Mucosa of descending colon (tissue), 3 donors: ENCODE measurements at regions not wholly inside any gene's neighbourhood (a gene's known extent, or its start where the extent isn't known, plus 50 kb on each side); places are given as distances from the start of the nearest gene placed in this dataset.
"Not testable (repeated sequence)": the region's sequence is repeated elsewhere in the genome, so short reads cannot be mapped to it uniquely, and the experiment has no call there.

Experiments used
- ATAC-seq: fragments of 200-7000 bp; cut with Tn5 transposase; one replicate; pipeline ENCODE4 v1.9.1; 2020; ENCODE audit warnings: mild to moderate bottlenecking, moderate library complexity
- DNase-seq, 3 donors: peaks; one replicate each; pipeline ENCODE4 v3.0.0-alpha.2; 2020
- H3K36me3 ChIP-seq: fragments of 200-600 bp; one replicate; pipeline ENCODE4 v1.8.0; 2021; ENCODE audit warnings: low read depth, mild to moderate bottlenecking
- H3K4me1 ChIP-seq: fragments of 200-600 bp; one replicate; pipeline ENCODE4 v1.8.0; 2021; ENCODE audit warnings: low read depth, mild to moderate bottlenecking
- H3K4me3 ChIP-seq: fragments of 200-600 bp; one replicate; pipeline ENCODE4 v1.8.0; 2021; ENCODE audit warnings: mild to moderate bottlenecking
- H3K9me3 ChIP-seq: fragments of 200-600 bp; one replicate; pipeline ENCODE4 v1.8.0; 2021; ENCODE audit warnings: mild to moderate bottlenecking
- CTCF ChIP-seq: fragments of 200-600 bp; IDR thresholded peaks from one replicate; pipeline ENCODE4 v1.8.0; 2022; ENCODE audit warnings: antibody characterized with exemption, mild to moderate bottlenecking
- intact Hi-C, 2 donors: fragments of 100-400 bp; cut with DNase I in 1 of 2; cut with micrococcal nuclease in 1 of 2; formaldehyde crosslinking; loops; one replicate each; pipeline versions ENCODE4 v1.11.0 to v1.11.1; 2022; cut with DNase I, micrococcal nuclease
- donor health status: DM: no; HTN: no; CAD: no; lungs with moderate emphysema.
- donor health status: DM: no; HTN: no; CAD: no.
- donor health status: DM: no; HTN: yes; CAD: no.

GRCh38 chr15:72844067-72844466 is 60.5 kb upstream of the ADPGK start:
- no peak for ATAC-seq
- no peak for TF ChIP-seq CTCF
- no peaks in the 10 kb centered on the region for H3K36me3 ChIP-seq
- H3K4me1 ChIP-seq: no peaks in the 10 kb centered on the region
- no peaks in the 10 kb centered on the region for H3K9me3 ChIP-seq
- H3K4me3 ChIP-seq: no peak overlapping the region
- intact Hi-C loops: no loop called here
- no peak for DNase-seq

- ATAC-seq, intact Hi-C loops, H3K9me3 ChIP-seq, DNase-seq, H3K4me3 ChIP-seq, H3K4me1 ChIP-seq, H3K36me3 ChIP-seq: not testable (repeated sequence)
These were observed 59.8 kb upstream of the ADPGK start for GRCh38 chr15:72843340-72843739.

GRCh38 chr15:72840114-72840513 is 56.6 kb upstream of the ADPGK start:
- TF ChIP-seq CTCF: no peak
- Histone ChIP-seq H3K4me1 (no peaks in the 10 kb centered on the region), H3K36me3 (no peaks in the 10 kb centered on the region), H3K4me3 (no peak overlapping the region), H3K9me3 (no peaks in the 10 kb centered on the region)
- no peak for ATAC-seq
- DNase-seq: no peak
- intact Hi-C loops: no loop called here

GRCh38 chr15:72838311-72838731 is 54.8 kb upstream of the ADPGK start:
- intact Hi-C loops: no loop called here
- no peak for TF ChIP-seq CTCF

GRCh38 chr15:72836676-72837330 is 53.2 kb upstream of the ADPGK start:
- ATAC-seq: no peak
- H3K4me3 ChIP-seq: no peak overlapping the region
- intact Hi-C loops: no loop called here
- H3K9me3 ChIP-seq: no peaks in the 10 kb centered on the region
- H3K36me3 ChIP-seq: no peaks in the 10 kb centered on the region
- no peak for DNase-seq
- TF ChIP-seq CTCF: no peak
- H3K4me1 ChIP-seq: no peaks in the 10 kb centered on the region

More at GRCh38 chr15:72838311-72838731, 54.8 kb upstream of the ADPGK start:
- Histone ChIP-seq H3K9me3 (no peaks in the 10 kb centered on the region), H3K36me3 (no peaks in the 10 kb centered on the region), H3K4me3 (no peak overlapping the region), H3K4me1 (no peaks in the 10 kb centered on the region)
- no peak for DNase-seq
- no peak for ATAC-seq

GRCh38 chr15:72835294-72835890 is 51.8 kb upstream of the ADPGK start:
- ATAC-seq (peak; percentile 89), DNase-seq (peak in 1 of 3 donors; percentile 80)
- TF ChIP-seq CTCF: no peak
- no peaks in the 10 kb centered on the region for H3K9me3 ChIP-seq
- H3K36me3 ChIP-seq: no peaks in the 10 kb centered on the region
- no peak overlapping the region for H3K4me3 ChIP-seq
- H3K4me1 ChIP-seq: no peaks in the 10 kb centered on the region
- intact Hi-C loops: no loop called here
